AG04449 (cell line): ENCODE measurements at regions not wholly inside any gene's neighbourhood (a gene's known extent, or its start where the extent isn't known, plus 50 kb on each side); places are given as distances from the start of the nearest gene placed in this dataset.

Experiments
- CTCF ChIA-PET: fragments of 350-600 bp; formaldehyde crosslinking; extraction: SDS; loops from one replicate; lab custom pipeline; 2021; ENCODE audit warnings: antibody characterized with exemption; lab: Yijun Ruan, JAX
- POLR2A ChIA-PET: fragments of 400-600, 350-600 bp; formaldehyde crosslinking; extraction: SDS; loops from one replicate; lab custom pipeline; 2020; ENCODE audit warnings: antibody characterized with exemption, inconsistent platforms; lab: Yijun Ruan, JAX
- DNase-seq: peaks from one replicate; pipeline ENCODE4 v3.0.0-alpha.2; 2010; ENCODE audit warnings: low read depth, low spot score
- H3K4me3 ChIP-seq: 2 replicates; pipeline ENCODE4 v1.5.1; 2011; ENCODE audit warnings: low read depth, mild to moderate bottlenecking, control low read depth, low read length
- CTCF ChIP-seq: IDR thresholded peaks from one replicate; pipeline ENCODE4 v1.5.1; 2011; ENCODE audit warnings: mild to moderate bottlenecking, moderate library complexity, low read length, control low read depth, inconsistent platforms; ENCODE audit not compliant: insufficient read depth; ENCODE audit errors: missing control alignments

GRCh38 chr18:50460062-50460461 lies 85.2 kb downstream of the SKA1 start:
- H3K4me3 ChIP-seq: no peak overlapping the region
- POLR2A ChIA-PET: no interaction called here
- no peak for DNase-seq
- TF ChIP-seq CTCF: no peak
- CTCF ChIA-PET: no interaction called here

- ChIA-PET CTCF (no interaction called here), POLR2A (no interaction called here)
- no peak overlapping the region for H3K4me3 ChIP-seq
- TF ChIP-seq CTCF: no peak
- no peak for DNase-seq
Measured at GRCh38 chr18:50460716-50461115, 85.9 kb downstream of the SKA1 start.

GRCh38 chr18:50461251-50461650 lies 86.4 kb downstream of the SKA1 start:
- no peak overlapping the region for H3K4me3 ChIP-seq
- ChIA-PET POLR2A (no interaction called here), CTCF (no interaction called here)
- no peak for TF ChIP-seq CTCF
- no peak for DNase-seq

- no peak for DNase-seq
- H3K4me3 ChIP-seq: no peak overlapping the region
- POLR2A ChIA-PET: no interaction called here
- no peak for TF ChIP-seq CTCF
- CTCF ChIA-PET: no interaction called here
Measured at GRCh38 chr18:50465211-50466153, 90.6 kb downstream of the SKA1 start.

- no peak overlapping the region for H3K4me3 ChIP-seq
- POLR2A ChIA-PET: no interaction called here
- no peak for TF ChIP-seq CTCF
- CTCF ChIA-PET: no interaction called here
- no peak for DNase-seq
Measured at GRCh38 chr18:50466634-50467033, 91.8 kb downstream of the SKA1 start.

- no peak for DNase-seq
- TF ChIP-seq CTCF: no peak
- no peak overlapping the region for H3K4me3 ChIP-seq
- POLR2A ChIA-PET: no interaction called here
- CTCF ChIA-PET: no interaction called here
Measured at GRCh38 chr18:50468807-50469206, 91.1 kb upstream of the MAPK4 start.
